Spleen (tissue), 7 donors: ENCODE measurements at regions not wholly inside any gene's neighbourhood (a gene's known extent, or its start where the extent isn't known, plus 50 kb on each side); places are given as distances from the start of the nearest gene placed in this dataset.

Source experiments
- POLR2A ChIP-seq, 3 donors: fragments of 450-650 bp; IDR thresholded peaks; one replicate each; pipeline ENCODE4 v1.5.1; 2017; ENCODE audit warnings: antibody characterized with exemption in 3 of 3, mild to moderate bottlenecking in 1 of 3
- TF ChIP-seq, protein P1 (sequence below), 11 experiments: fragments of 200-600 bp in 7 of 11; fragments of 450-650 bp in 4 of 11; sonication (generic) in 4 of 11; IDR thresholded peaks in 8 of 11; conservative IDR thresholded peaks in 3 of 11; 1 replicate in 7 of 11; 2 replicates in 4 of 11; pipeline versions ENCODE4 v1.4.0 to v1.8.0; 2016 to 2021; ENCODE audit warnings: antibody characterized with exemption in 11 of 11, inconsistent platforms in 4 of 11, mild to moderate bottlenecking in 1 of 11
- donor health status: DM: no; HTN: no; CAD: no; lungs with moderate emphysema.
- donor health status: DM: no; HTN: no; CAD: no.
- donor health status: DM: no; HTN: no; CAD: no.

- TF ChIP-seq, protein P1, sequence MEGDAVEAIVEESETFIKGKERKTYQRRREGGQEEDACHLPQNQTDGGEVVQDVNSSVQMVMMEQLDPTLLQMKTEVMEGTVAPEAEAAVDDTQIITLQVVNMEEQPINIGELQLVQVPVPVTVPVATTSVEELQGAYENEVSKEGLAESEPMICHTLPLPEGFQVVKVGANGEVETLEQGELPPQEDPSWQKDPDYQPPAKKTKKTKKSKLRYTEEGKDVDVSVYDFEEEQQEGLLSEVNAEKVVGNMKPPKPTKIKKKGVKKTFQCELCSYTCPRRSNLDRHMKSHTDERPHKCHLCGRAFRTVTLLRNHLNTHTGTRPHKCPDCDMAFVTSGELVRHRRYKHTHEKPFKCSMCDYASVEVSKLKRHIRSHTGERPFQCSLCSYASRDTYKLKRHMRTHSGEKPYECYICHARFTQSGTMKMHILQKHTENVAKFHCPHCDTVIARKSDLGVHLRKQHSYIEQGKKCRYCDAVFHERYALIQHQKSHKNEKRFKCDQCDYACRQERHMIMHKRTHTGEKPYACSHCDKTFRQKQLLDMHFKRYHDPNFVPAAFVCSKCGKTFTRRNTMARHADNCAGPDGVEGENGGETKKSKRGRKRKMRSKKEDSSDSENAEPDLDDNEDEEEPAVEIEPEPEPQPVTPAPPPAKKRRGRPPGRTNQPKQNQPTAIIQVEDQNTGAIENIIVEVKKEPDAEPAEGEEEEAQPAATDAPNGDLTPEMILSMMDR (IDR thresholded peaks at IDR 0.05 in 8 of 11, conservative IDR thresholded peaks at IDR 0.05 in 3 of 11): no peak
- TF ChIP-seq POLR2A (IDR thresholded peaks at IDR 0.05): no peak
Measured at GRCh38 chr4:30939684-30940083, 219.5 kb downstream of the PCDH7 start.
